Smooth muscle cell of the brain vasculature (primary cell): ENCODE measurements at regions not wholly inside any gene's neighbourhood (a gene's known extent, or its start where the extent isn't known, plus 50 kb on each side); places are given as distances from the start of the nearest gene placed in this dataset.

Experiments
- DNase-seq: peaks from one replicate; pipeline ENCODE4 v3.0.0-alpha.2; 2012; ENCODE audit warnings: low read depth, low spot score

GRCh38 chr4:144565527-144566195 lies 80.3 kb upstream of the HHIP start:
- no peak for DNase-seq

GRCh38 chr4:144572660-144573059 lies 73.3 kb upstream of the HHIP start:
- DNase-seq, result no peak

DNA sequence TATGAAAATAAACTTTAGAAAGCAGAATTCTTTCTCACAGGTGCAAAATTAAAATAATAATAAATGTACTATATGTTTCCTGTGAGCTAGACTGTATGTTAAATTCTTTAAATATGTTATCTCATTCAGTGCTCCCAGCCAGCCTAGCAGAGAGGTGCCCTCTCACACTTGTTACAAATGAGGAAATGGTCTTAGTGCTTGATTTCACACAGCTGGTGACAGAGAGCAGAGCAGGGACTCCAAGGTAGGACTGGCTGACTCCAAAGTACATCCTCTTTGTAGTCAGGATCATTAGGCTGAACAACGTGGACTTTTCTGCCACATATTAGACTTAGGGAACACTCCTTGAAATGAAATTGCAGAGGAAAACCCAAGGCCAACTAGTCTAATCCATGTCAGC lies 72.0 kb upstream of the HHIP start:
- no peak for DNase-seq

GRCh38 chr4:144574509-144574908 lies 71.4 kb upstream of the HHIP start:
- no peak for DNase-seq

GRCh38 chr4:144575181-144575580 lies 70.8 kb upstream of the HHIP start:
- no peak for DNase-seq

DNA sequence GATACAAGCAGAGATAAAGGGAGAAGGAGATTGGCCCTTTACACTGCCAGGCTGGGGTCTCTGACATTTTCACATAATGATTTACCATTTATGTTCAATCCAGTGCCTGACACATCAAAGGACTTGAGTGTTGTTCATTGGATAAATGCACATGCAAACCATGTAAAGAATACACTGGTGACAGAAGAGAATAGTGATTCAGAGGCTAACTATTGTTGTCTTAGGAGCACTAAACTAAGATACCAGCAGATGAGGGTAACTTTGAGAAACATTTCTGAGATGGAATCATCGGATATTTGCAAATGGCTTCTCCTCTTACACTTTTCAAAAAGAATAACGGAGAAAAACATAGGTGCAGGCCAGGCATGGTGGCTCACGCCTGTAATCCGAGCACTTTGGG lies 67.3 kb upstream of the HHIP start:
- no peak for DNase-seq

- DNase-seq, result no peak
Measured at GRCh38 chr4:144579411-144580030, 66.4 kb upstream of the HHIP start.

- DNase-seq, result no peak
Measured at GRCh38 chr4:144580430-144580829, 65.5 kb upstream of the HHIP start.

GRCh38 chr4:144582105-144582850 lies 63.7 kb upstream of the HHIP start:
- no peak for DNase-seq

GRCh38 chr4:144582975-144583374 lies 63.0 kb upstream of the HHIP start:
- no peak for DNase-seq

DNA sequence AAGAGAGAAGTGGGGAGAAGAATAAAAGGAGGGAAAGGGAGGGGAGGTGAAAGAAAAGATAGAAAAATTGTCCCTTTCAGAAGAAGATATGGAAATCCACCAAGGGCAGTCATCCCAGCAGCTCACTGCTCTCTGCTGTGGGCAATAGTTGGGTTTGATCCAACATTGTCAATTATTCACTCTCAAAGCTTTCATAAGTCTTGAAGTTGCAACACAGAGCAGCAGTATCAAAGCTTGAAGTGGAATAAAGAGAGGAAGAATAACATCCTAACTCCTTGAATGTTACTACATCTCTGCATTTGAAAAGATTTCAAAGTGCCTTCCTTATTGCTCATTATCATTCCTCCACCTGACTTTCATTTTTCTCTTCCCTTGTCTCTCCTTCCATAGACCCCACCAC lies 62.3 kb upstream of the HHIP start:
- DNase-seq, result no peak

- no peak for DNase-seq
Measured at GRCh38 chr4:144584428-144584827, 61.5 kb upstream of the HHIP start.

DNA sequence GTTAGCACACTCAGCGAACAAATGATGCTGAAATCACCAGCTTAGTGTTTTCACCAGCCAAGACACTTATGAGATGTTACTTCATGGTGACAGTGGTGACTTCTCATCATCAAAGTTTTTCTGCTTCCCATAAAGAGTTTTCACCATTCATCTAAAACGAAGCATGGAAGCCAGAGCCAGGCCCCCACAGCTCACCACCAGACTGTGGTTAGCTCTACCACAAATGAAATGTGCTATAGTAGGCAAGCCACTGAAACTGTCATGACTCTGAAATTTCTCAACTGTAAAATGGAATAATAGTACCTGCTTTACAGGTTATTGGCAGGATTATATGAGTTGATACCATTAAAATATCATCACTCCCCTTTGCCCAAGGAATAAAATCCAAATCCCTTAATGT lies 56.4 kb upstream of the HHIP start:
- DNase-seq, result no peak

DNA sequence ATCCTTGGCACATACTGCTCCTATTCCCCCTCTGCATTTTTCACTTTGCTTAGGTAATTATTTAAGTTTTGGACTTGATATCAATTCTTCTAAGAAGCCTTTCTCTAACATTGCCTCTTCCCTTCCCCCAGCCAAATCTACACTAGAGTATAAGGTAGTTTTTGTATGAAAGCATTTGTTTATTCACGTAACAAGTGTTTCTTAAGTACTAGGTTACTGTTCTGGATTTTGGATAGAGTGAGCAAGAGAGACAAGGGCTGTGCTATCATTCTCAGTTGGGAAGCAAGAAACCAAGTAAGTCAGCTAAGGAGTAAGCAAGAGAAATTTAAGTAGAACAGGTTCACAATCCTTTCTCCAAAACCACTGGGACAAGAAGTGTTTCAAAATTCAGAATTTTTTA lies 55.9 kb upstream of the HHIP start:
- no peak for DNase-seq

DNA sequence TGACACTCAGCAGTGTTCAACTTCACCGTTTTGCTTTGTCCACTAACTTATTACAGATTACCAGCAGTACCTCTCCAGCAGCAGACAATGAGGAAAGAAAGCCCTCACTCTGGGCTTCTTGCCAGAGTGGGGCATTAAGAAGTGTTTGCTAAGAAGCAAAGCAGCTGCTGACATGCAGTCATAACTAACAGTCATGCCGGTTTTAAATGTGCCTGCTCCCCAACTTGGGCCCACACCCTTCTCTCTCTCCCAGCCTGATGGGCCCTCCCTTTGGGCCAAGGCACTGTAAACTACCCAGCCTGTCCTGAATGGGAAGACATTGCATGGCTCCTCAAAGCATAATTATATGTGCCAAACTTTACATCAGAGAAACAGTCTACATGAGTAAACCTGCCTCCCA lies 54.6 kb upstream of the HHIP start:
- DNase-seq, result no peak

GRCh38 chr4:144592264-144592663 lies 53.7 kb upstream of the HHIP start:
- DNase-seq, result no peak

DNA sequence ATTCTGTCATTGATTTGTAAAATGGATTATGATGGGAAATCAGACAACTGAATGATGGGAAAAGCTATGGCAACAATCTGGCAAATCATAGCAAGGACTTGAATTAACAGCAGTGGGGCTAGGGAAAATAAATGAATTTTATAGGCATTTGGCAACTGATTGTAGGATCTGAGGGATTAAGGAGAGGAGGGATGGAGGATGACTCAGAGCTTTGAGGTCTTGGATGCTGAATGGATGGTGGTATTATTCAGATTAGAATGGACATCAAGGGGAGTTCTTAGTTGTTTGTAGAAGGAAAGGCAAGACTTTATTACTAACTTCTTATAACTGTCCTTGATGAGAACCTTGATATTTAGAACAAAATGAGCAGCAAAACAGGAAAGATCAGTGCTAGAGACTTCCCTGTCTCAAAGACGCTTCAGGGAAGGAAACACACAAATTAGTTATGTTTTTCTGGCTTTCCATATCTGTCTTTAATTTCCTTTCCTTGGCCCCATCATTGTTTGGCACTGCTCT lies 51.4 kb upstream of the HHIP start:
- no peak for DNase-seq

GRCh38 chr4:144595681-144596080 lies 50.3 kb upstream of the HHIP start:
- no peak for DNase-seq
